HepG2 (cell line): ENCODE measurements at regions not wholly inside any gene's neighbourhood (a gene's known extent, or its start where the extent isn't known, plus 50 kb on each side); places are given as distances from the start of the nearest gene placed in this dataset.

Experiments
- ATM ChIP-seq: fragments of 450-650 bp; IDR thresholded peaks from 2 replicates; pipeline ENCODE4 v1.7.1; 2017; ENCODE audit warnings: mild to moderate bottlenecking, borderline replicate concordance
- FOXJ3 ChIP-seq: sonication (generic); formaldehyde crosslinking; IDR thresholded peaks from 2 replicates; pipeline ENCODE4 v1.4.0; 2020; ENCODE audit warnings: missing genetic modification reagents, mild to moderate bottlenecking, borderline replicate concordance
- HMG20A ChIP-seq: IDR thresholded peaks from 2 replicates; pipeline ENCODE4 v1.6.1; 2016; ENCODE audit warnings: borderline replicate concordance
- HOMEZ ChIP-seq: IDR thresholded peaks from 2 replicates; pipeline ENCODE4 v1.6.1; 2016; ENCODE audit warnings: low read depth
- IKZF1 ChIP-seq: fragments of 450-650 bp; IDR thresholded peaks from 2 replicates; pipeline ENCODE4 v1.7.1; 2016
- KAT8 ChIP-seq: IDR thresholded peaks from 2 replicates; pipeline ENCODE4 v1.6.1; 2016; ENCODE audit warnings: missing genetic modification reagents, missing compliant biosample characterization
- RELA ChIP-seq: sonication (generic); formaldehyde crosslinking; IDR thresholded peaks from 2 replicates; pipeline ENCODE4 v1.4.0; 2020; ENCODE audit warnings: missing genetic modification reagents
- SAP130 ChIP-seq: IDR thresholded peaks from 2 replicates; pipeline ENCODE4 v1.6.1; 2016; ENCODE audit warnings: low read depth
- SMARCE1 ChIP-seq: fragments of 450-650 bp; IDR thresholded peaks from 2 replicates; pipeline ENCODE4 v1.6.1; 2017; ENCODE audit warnings: borderline replicate concordance
- SP5 ChIP-seq: IDR thresholded peaks from 2 replicates; pipeline ENCODE4 v1.6.1; 2016; ENCODE audit warnings: low read depth, borderline replicate concordance
- TSC22D2 ChIP-seq: sonication (generic); formaldehyde crosslinking; IDR thresholded peaks from 2 replicates; pipeline ENCODE4 v1.5.1; 2020; ENCODE audit warnings: missing genetic modification reagents, mild to moderate bottlenecking, borderline replicate concordance
- U2AF1 ChIP-seq: fragments of 200-400 bp; formaldehyde crosslinking; optimal IDR thresholded peaks from 2 replicates; pipeline ENCODE3; 2017; ENCODE audit warnings: mild to moderate bottlenecking, low read depth, low read length
- ZBTB38 ChIP-seq: sonication (generic); formaldehyde crosslinking; IDR thresholded peaks from 2 replicates; pipeline ENCODE4 v1.5.1; 2020; ENCODE audit warnings: mild to moderate bottlenecking, missing genetic modification reagents
- ZBTB8A ChIP-seq: sonication (generic); formaldehyde crosslinking; IDR thresholded peaks from 2 replicates; pipeline ENCODE4 v1.4.0; 2020; ENCODE audit warnings: mild to moderate bottlenecking, low read depth, missing genetic modification reagents, borderline replicate concordance
- ZNF101 ChIP-seq: sonication (generic); formaldehyde crosslinking; IDR thresholded peaks from 2 replicates; pipeline ENCODE4 v1.4.0; 2020; ENCODE audit warnings: mild to moderate bottlenecking, low read depth, missing genetic modification reagents, borderline replicate concordance
- ZNF263 ChIP-seq: sonication (generic); formaldehyde crosslinking; IDR thresholded peaks from 2 replicates; pipeline ENCODE4 v1.4.0; 2020; ENCODE audit warnings: missing genetic modification reagents
- ZNF44 ChIP-seq: sonication (generic); formaldehyde crosslinking; IDR thresholded peaks from 2 replicates; pipeline ENCODE4 v1.5.1; 2020; ENCODE audit warnings: mild to moderate bottlenecking, missing genetic modification reagents
- ZNF503 ChIP-seq: sonication (generic); formaldehyde crosslinking; IDR thresholded peaks from 2 replicates; pipeline ENCODE4 v1.4.0; 2020; ENCODE audit warnings: missing genetic modification reagents
- ZNF563 ChIP-seq: sonication (generic); formaldehyde crosslinking; IDR thresholded peaks from 2 replicates; pipeline ENCODE4 v1.8.0; 2022; ENCODE audit warnings: mild to moderate bottlenecking, moderate library complexity, missing genetic modification reagents
- ZNF564 ChIP-seq: sonication (generic); formaldehyde crosslinking; IDR thresholded peaks from 2 replicates; pipeline ENCODE4 v1.8.1; 2023; ENCODE audit warnings: mild to moderate bottlenecking, missing genetic modification reagents
- ZNF839 ChIP-seq: sonication (generic); formaldehyde crosslinking; IDR thresholded peaks from 2 replicates; pipeline ENCODE4 v1.4.0; 2020; ENCODE audit warnings: missing genetic modification reagents, mild to moderate bottlenecking, borderline replicate concordance
- ZSCAN9 ChIP-seq: IDR thresholded peaks from 2 replicates; pipeline ENCODE4 v1.6.1; 2016; ENCODE audit warnings: borderline replicate concordance
- TF ChIP-seq, protein P1 (sequence below): sonication (generic); formaldehyde crosslinking; IDR thresholded peaks from 2 replicates; pipeline ENCODE4 v1.8.1; 2022; ENCODE audit warnings: mild to moderate bottlenecking, missing genetic modification reagents
- TF ChIP-seq, protein P2 (sequence below): sonication (generic); formaldehyde crosslinking; IDR thresholded peaks from 2 replicates; pipeline ENCODE4 v1.4.0; 2020; ENCODE audit warnings: missing genetic modification reagents

DNA sequence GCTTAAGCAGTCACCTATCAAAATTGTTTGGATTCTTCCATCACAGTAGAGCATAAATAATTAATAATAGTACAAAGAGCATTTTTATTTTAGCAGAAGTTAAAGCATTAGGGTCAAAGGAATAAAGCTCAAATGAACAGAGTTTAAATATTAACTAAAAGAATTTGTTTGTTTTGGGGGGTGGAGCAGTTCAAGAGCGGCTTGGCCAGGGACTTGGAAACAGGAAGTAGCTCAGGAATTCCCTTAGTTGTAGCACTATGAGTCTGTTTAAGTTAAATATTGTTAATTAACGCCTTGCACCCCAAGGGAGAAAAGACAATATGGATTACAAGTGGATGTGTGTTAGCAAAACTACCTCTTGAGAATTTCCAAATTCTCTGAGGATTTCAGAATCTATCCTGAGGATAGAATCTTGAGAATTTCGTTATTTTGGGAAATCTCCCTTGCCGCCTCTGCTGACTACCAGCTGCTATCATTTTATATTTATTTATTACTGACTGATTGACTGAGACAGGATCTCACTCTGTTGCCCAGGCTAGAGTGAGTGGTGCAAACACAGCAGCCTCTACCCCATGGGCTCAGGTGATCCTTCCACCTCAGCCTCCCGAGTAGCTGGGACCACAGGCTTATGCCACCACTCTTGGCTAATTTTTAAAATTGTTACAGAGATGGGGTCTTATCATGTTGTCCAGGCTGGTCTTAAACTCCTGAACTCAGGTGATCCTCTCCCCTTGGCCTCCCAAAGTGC lies 96.7 kb upstream of the CHD1 start (continued):
- TF ChIP-seq, protein P1, sequence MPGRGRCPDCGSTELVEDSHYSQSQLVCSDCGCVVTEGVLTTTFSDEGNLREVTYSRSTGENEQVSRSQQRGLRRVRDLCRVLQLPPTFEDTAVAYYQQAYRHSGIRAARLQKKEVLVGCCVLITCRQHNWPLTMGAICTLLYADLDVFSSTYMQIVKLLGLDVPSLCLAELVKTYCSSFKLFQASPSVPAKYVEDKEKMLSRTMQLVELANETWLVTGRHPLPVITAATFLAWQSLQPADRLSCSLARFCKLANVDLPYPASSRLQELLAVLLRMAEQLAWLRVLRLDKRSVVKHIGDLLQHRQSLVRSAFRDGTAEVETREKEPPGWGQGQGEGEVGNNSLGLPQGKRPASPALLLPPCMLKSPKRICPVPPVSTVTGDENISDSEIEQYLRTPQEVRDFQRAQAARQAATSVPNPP (CRISPR knock-in tag): no peak
- TF ChIP-seq IKZF1 (no peak), ZNF44 (CRISPR knock-in tag) (no peak), KAT8 (CRISPR knock-in tag) (no peak), ZNF563 (CRISPR knock-in tag) (no peak), ZNF564 (CRISPR knock-in tag) (no peak), SMARCE1 (no peak), HMG20A (CRISPR knock-in tag) (peak; percentile 28; the same call in 1 of the 2 replicates), ZNF503 (no peak), FOXJ3 (CRISPR knock-in tag) (no peak; the same call in 1 of the 2 replicates), ZNF839 (CRISPR knock-in tag) (no peak), RELA (CRISPR knock-in tag) (no peak), U2AF1 (no peak), ZSCAN9 (CRISPR knock-in tag) (0 out of 2 replicates have a peak, but pooled peaks have one; percentile 13), SAP130 (CRISPR knock-in tag) (peak; percentile 41; the same call in 1 of the 2 replicates), ZNF101 (CRISPR knock-in tag) (no peak), TSC22D2 (CRISPR knock-in tag) (no peak), ZNF263 (no peak), ZBTB8A (no peak), SP5 (CRISPR knock-in tag) (peak; percentile 59; the same call in 1 of the 2 replicates), ZBTB38 (CRISPR knock-in tag) (no peak), ATM (no peak), HOMEZ (CRISPR knock-in tag) (peak; percentile 50; the same call in 1 of the 2 replicates)
- TF ChIP-seq, protein P2, sequence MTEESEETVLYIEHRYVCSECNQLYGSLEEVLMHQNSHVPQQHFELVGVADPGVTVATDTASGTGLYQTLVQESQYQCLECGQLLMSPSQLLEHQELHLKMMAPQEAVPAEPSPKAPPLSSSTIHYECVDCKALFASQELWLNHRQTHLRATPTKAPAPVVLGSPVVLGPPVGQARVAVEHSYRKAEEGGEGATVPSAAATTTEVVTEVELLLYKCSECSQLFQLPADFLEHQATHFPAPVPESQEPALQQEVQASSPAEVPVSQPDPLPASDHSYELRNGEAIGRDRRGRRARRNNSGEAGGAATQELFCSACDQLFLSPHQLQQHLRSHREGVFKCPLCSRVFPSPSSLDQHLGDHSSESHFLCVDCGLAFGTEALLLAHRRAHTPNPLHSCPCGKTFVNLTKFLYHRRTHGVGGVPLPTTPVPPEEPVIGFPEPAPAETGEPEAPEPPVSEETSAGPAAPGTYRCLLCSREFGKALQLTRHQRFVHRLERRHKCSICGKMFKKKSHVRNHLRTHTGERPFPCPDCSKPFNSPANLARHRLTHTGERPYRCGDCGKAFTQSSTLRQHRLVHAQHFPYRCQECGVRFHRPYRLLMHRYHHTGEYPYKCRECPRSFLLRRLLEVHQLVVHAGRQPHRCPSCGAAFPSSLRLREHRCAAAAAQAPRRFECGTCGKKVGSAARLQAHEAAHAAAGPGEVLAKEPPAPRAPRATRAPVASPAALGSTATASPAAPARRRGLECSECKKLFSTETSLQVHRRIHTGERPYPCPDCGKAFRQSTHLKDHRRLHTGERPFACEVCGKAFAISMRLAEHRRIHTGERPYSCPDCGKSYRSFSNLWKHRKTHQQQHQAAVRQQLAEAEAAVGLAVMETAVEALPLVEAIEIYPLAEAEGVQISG: no peak
